Spleen (tissue), 11 donors: ENCODE measurements at regions not wholly inside any gene's neighbourhood (a gene's known extent, or its start where the extent isn't known, plus 50 kb on each side); places are given as distances from the start of the nearest gene placed in this dataset.
"Not testable (repeated sequence)": the region's sequence is repeated elsewhere in the genome, so short reads cannot be mapped to it uniquely, and the experiment has no call there.

Experiments
- DNase-seq: peaks from one replicate; pipeline ENCODE4 v3.0.0-alpha.2; 2020
- H3K27ac ChIP-seq, 8 donors: fragments of 200-600 bp; sonication (generic) in 7 of 8; 1 replicate in 4 of 8; 2 replicates in 4 of 8; pipeline versions ENCODE4 v1.5.0 to v1.8.0; 2016 to 2021; ENCODE audit warnings: inconsistent platforms in 4 of 8, mild to moderate bottlenecking in 4 of 8, moderate library complexity in 1 of 8
- H3K27me3 ChIP-seq, 7 donors: fragments of 200-600 bp; sonication (generic) in 6 of 7; replicated peaks in 1 of 7; 1 replicate in 4 of 7; 2 replicates in 3 of 7; pipeline versions ENCODE4 v1.5.0 to v1.8.0; 2016 to 2021; ENCODE audit warnings: inconsistent platforms in 3 of 7, mild to moderate bottlenecking in 1 of 7
- H3K36me3 ChIP-seq, 6 donors: fragments of 200-600 bp; sonication (generic) in 5 of 6; 1 replicate in 4 of 6; 2 replicates in 2 of 6; pipeline versions ENCODE4 v1.5.0 to v1.8.0; 2016 to 2021; ENCODE audit warnings: inconsistent platforms in 2 of 6
- H3K4me1 ChIP-seq, 6 donors: fragments of 200-600 bp; sonication (generic) in 5 of 6; 1 replicate in 3 of 6; 2 replicates in 3 of 6; pipeline versions ENCODE4 v1.5.0 to v1.8.0; 2016 to 2021; ENCODE audit warnings: inconsistent platforms in 3 of 6
- H3K4me3 ChIP-seq, 8 donors: fragments of 200-600 bp; sonication (generic) in 7 of 8; 1 replicate in 4 of 8; 2 replicates in 4 of 8; pipeline versions ENCODE4 v1.5.0 to v1.8.0; 2016 to 2021; ENCODE audit warnings: inconsistent platforms in 4 of 8, mild to moderate bottlenecking in 4 of 8, moderate library complexity in 2 of 8
- H3K9me3 ChIP-seq, 8 donors: fragments of 200-600 bp; sonication (generic) in 7 of 8; 1 replicate in 4 of 8; 2 replicates in 4 of 8; pipeline versions ENCODE4 v1.5.0 to v1.8.0; 2016 to 2021; ENCODE audit warnings: inconsistent platforms in 4 of 8
- CTCF ChIP-seq, 11 experiments: fragments of 200-600 bp in 7 of 11; fragments of 450-650 bp in 4 of 11; sonication (generic) in 4 of 11; IDR thresholded peaks in 8 of 11; conservative IDR thresholded peaks in 3 of 11; 1 replicate in 7 of 11; 2 replicates in 4 of 11; pipeline versions ENCODE4 v1.4.0 to v1.8.0; 2016 to 2021; ENCODE audit warnings: antibody characterized with exemption in 11 of 11, inconsistent platforms in 4 of 11, mild to moderate bottlenecking in 1 of 11
- POLR2A ChIP-seq, 3 donors: fragments of 450-650 bp; IDR thresholded peaks; one replicate each; pipeline ENCODE4 v1.5.1; 2017; ENCODE audit warnings: antibody characterized with exemption in 3 of 3, mild to moderate bottlenecking in 1 of 3
- POLR2AphosphoS5 ChIP-seq, 3 donors: sonication (generic); formaldehyde crosslinking; IDR thresholded peaks; one replicate each; pipeline ENCODE4 v1.5.1; 2017; ENCODE audit warnings: antibody characterized with exemption in 3 of 3
- WGBS, 5 donors: extraction: QIAGEN DNeasy Blood & Tissue Kit in 3 of 5; methylation state at CpG; one replicate each; pipeline versions ENCODE4 v1.1.5 to v1.1.7; 2013 to 2018; 5-methylcytosine and 5-hydroxymethylcytosine counted together
- intact Hi-C: fragments of 100-400 bp; cut with DNase I; formaldehyde crosslinking; loops from one replicate; pipeline ENCODE4 v1.15.0; 2023; ENCODE audit warnings: low total_unique reads
- donor health status: healthy with polysubstance abuse.
- donor health status: DM: no; HTN: no; CAD: no; lungs with moderate emphysema.
- donor health status: DM: no; HTN: no; CAD: no.
- donor health status: Bipolar disorder and iron deficiency.
- donor health status: healthy.
- donor health status: DM: no; HTN: no; CAD: no.
- donor health status: DM: yes; HTN: yes; CAD: no.

DNA sequence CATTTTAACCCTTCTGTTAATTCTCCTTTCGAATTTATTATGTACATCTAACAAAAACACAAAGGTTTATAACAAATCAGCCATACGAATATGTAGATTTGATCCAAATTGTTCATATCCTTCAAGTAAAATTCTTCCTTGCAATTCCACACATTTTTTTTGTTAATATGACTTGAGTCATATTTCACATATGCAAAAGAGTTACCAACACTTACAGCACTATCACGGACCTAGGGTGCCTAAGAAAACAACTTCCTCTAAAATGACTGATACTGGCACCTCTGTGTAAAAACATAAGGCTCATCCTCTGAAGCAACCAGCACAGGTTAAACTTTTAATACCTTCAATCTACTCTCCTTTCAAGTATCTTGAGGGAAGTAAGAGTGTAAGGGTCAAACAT lies 451.8 kb downstream of the SEMA3D start:
- intact Hi-C loops, result no loop called here
- no peak for DNase-seq
- Histone ChIP-seq H3K4me3 (no peak overlapping the region), H3K36me3 (no peaks in the 10 kb centered on the region), H3K27me3 (no peaks in the 10 kb centered on the region), H3K9me3 (peaks cover 0 to 39% (median 20%) of the 10 kb centered on the region in 8 donors), H3K27ac (no peak overlapping the region), H3K4me1 (no peaks in the 10 kb centered on the region)
- 65 to 85% (median 75%) methylated on average over 3 of the region's 3 CpGs for WGBS, 5 donors
- TF ChIP-seq CTCF (IDR thresholded peaks at IDR 0.05 in 8 of 11, conservative IDR thresholded peaks at IDR 0.05 in 3 of 11) (no peak), POLR2AphosphoS5 (IDR thresholded peaks at IDR 0.05) (no peak), POLR2A (IDR thresholded peaks at IDR 0.05) (no peak)

- H3K27ac ChIP-seq, DNase-seq, H3K4me3 ChIP-seq, H3K4me1 ChIP-seq, H3K27me3 ChIP-seq, H3K36me3 ChIP-seq, intact Hi-C loops: not testable (repeated sequence)
- peaks cover 0 to 39% (median 20%) of the 10 kb centered on the region in 8 donors for H3K9me3 ChIP-seq
- WGBS, 5 donors, result 77 to 96% (median 91%) methylated on average over 2 of the region's 2 CpGs
These were observed 452.9 kb downstream of the SEMA3D start for GRCh38 chr7:84733976-84734375.

DNA sequence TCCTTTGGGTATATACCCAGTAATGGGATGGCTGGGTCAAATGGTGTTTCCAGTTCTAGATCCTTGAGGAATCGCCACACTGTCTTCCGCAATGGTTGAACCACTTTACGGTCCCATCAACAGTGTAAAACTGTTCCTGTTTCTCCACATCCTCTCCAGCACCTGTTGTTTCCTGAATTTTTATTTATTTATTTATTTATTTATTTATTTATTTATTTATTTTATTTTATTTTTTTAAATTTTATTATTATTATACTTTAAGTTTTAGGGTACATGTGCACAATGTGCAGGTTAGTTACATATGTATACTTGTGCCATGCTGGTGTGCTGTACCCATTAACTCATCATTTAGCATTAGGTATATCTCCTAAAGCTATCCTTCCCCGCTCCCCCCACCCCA lies 456.0 kb downstream of the SEMA3D start:
- 80 to 94% (median 93%) methylated on average over 4 of the region's 4 CpGs for WGBS, 5 donors
- H3K4me3 ChIP-seq, H3K36me3 ChIP-seq, DNase-seq, H3K4me1 ChIP-seq, H3K27ac ChIP-seq, H3K27me3 ChIP-seq, intact Hi-C loops: not testable (repeated sequence)
- H3K9me3 ChIP-seq, result peaks cover 0 to 44% (median 27%) of the 10 kb centered on the region in 8 donors

DNA sequence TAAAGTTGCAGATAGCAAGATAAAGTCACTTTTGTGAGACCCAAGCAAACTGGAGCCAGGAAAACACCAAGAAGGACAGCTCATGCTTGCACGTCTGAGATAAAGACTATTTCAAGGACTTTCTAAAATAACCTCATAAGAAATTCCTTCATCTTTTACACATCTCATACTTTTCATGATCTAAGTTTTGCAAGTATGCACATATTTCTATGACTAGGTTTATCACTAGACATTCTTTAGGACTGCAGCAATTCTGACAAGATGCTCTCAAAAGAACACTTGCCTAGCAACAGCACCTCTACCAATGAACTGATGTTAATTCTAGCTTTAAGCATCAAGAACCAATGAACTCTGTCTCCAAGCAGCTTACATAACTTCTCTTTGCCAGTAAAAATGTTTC lies 457.6 kb downstream of the SEMA3D start:
- TF ChIP-seq CTCF (IDR thresholded peaks at IDR 0.05 in 8 of 11, conservative IDR thresholded peaks at IDR 0.05 in 3 of 11), result no peak
- TF ChIP-seq POLR2AphosphoS5 (IDR thresholded peaks at IDR 0.05), result no peak
- TF ChIP-seq POLR2A (IDR thresholded peaks at IDR 0.05), result no peak
- 46 to 78% (median 67%) methylated on average over 1 of the region's 1 CpG for WGBS, 5 donors
- Histone ChIP-seq H3K4me3 (no peak overlapping the region), H3K9me3 (peaks cover 0 to 50% (median 31%) of the 10 kb centered on the region in 8 donors), H3K4me1 (no peaks in the 10 kb centered on the region), H3K27ac (no peak overlapping the region), H3K27me3 (no peaks in the 10 kb centered on the region), H3K36me3 (no peaks in the 10 kb centered on the region)
- intact Hi-C loops, result no loop called here
- no peak for DNase-seq

DNA sequence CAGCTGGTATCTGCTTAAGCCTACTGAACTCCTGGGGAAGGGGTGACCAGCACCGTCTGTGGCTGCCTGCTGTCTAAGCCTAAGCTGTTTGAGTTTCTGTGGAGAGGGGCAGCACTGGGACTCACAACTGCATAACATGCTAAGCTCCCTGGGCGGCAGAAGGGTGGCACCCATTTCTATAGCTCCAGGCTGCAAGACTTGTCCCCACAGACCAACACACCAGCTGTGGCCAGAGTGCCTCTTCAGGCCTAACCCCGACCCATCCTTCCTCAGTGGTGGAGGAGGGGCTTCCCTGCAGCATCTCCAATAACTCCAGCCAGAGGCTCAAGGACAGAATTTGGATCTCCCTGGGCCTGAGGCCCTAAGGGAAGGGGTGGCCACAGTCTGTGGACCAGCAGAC lies 464.1 kb downstream of the SEMA3D start:
- Histone ChIP-seq H3K27me3 (no peaks in the 10 kb centered on the region), H3K4me3 (no peak overlapping the region), H3K36me3 (no peaks in the 10 kb centered on the region), H3K4me1 (no peaks in the 10 kb centered on the region), H3K27ac (no peak overlapping the region), H3K9me3 (peaks cover 0 to 24% (median 10%) of the 10 kb centered on the region in 8 donors)
- TF ChIP-seq POLR2A (IDR thresholded peaks at IDR 0.05) (no peak), CTCF (IDR thresholded peaks at IDR 0.05 in 8 of 11, conservative IDR thresholded peaks at IDR 0.05 in 3 of 11) (no peak), POLR2AphosphoS5 (IDR thresholded peaks at IDR 0.05) (no peak)
- no peak for DNase-seq
- intact Hi-C loops, result no loop called here
- WGBS, 5 donors, result 66 to 94% (median 80%) methylated on average over 1 to 3 of the region's 3 CpGs
